ENCODE measurements at regions not wholly inside any gene's neighbourhood (a gene's known extent, or its start where the extent isn't known, plus 50 kb on each side); places are given as distances from the start of the nearest gene placed in this dataset.

DNA sequence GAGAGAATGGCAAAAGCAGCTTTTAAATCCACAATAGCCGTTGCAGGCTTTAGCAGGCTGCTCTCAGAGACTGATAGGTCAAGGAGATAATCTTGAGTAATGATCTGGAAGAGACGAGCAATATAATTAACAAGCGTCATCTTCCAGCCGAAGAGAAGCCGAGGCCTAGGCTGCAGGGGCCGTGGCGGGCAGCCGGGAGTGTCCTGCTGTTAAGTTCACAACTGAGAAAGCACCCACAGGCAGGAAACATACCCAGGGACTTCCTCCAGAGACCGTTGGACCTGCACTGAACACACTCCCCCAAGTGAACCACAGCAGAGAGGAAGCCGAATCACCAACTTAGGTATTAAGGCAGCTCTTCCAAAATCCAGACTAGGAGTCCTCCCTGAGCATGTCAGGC is 182.3 kb downstream of the IRX2 start:
- TF ChIP-seq, protein P1, sequence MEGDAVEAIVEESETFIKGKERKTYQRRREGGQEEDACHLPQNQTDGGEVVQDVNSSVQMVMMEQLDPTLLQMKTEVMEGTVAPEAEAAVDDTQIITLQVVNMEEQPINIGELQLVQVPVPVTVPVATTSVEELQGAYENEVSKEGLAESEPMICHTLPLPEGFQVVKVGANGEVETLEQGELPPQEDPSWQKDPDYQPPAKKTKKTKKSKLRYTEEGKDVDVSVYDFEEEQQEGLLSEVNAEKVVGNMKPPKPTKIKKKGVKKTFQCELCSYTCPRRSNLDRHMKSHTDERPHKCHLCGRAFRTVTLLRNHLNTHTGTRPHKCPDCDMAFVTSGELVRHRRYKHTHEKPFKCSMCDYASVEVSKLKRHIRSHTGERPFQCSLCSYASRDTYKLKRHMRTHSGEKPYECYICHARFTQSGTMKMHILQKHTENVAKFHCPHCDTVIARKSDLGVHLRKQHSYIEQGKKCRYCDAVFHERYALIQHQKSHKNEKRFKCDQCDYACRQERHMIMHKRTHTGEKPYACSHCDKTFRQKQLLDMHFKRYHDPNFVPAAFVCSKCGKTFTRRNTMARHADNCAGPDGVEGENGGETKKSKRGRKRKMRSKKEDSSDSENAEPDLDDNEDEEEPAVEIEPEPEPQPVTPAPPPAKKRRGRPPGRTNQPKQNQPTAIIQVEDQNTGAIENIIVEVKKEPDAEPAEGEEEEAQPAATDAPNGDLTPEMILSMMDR (IDR thresholded peaks at IDR 0.05): no peak
- Mint-ChIP-seq H3K27ac (ENCODE audit: unreplicated experiment) (no peak overlapping the region), H3K9me3 (ENCODE audit: unreplicated experiment) (peaks cover 24% of the 10 kb centered on the region), H3K4me3 (ENCODE audit: unreplicated experiment) (no peak overlapping the region), H3K27me3 (ENCODE audit: unreplicated experiment) (no peaks in the 10 kb centered on the region), H3K4me1 (ENCODE audit: unreplicated experiment) (no peaks in the 10 kb centered on the region), H3K36me3 (ENCODE audit: unreplicated experiment) (no peaks in the 10 kb centered on the region)
- DNase-seq (ENCODE audit: extremely low spot score, unreplicated experiment): no peak

DNA sequence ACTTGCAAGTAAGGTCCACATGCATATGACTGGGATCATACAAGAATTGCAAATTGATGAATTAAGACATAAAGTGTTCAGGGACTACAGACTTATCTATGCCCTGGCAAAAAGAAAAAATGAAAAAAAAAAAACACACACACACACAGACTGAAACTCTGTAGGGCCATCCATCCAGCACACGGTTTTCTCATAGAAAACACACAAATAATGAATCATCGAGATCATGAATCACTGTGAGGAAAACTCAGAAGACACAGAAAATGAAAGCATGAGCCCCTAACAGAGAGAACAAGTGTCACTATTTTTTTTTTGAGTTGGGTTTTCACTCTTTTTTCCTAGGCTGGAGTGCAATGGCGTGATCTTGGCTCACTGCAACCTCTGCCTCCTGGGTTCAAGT is 185.2 kb downstream of the IRX2 start:
- no peaks in the 10 kb centered on the region for H3K36me3 Mint-ChIP-seq (ENCODE audit: unreplicated experiment)
- no peaks in the 10 kb centered on the region for H3K27me3 Mint-ChIP-seq (ENCODE audit: unreplicated experiment)
- TF ChIP-seq, protein P1 (IDR thresholded peaks at IDR 0.05): no peak
- H3K4me3 Mint-ChIP-seq (ENCODE audit: unreplicated experiment): no peak overlapping the region
- H3K27ac Mint-ChIP-seq (ENCODE audit: unreplicated experiment): no peak overlapping the region
- no peaks in the 10 kb centered on the region for H3K4me1 Mint-ChIP-seq (ENCODE audit: unreplicated experiment)
- H3K9me3 Mint-ChIP-seq (ENCODE audit: unreplicated experiment): peaks cover 33% of the 10 kb centered on the region
- DNase-seq (ENCODE audit: extremely low spot score, unreplicated experiment): no peak

DNA sequence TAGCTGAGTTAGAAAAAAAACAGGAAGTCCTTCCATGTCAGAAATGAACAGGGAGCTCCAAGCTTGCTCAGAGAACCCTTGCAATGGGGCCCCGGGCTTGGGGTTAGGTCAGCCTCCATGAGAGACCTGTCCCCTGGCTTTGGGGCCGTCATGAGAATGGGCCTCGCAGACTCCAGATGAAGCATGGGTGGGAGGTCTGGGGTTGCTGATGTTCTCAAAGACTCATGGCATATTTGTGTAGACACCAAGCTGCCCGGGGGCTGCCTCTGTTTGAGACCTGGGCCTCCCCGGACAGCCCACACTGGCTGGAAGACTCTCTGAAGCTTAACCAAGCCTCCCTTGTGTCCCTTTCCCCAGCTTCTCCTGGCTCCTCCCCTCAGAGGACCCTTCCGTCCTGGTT is 186.3 kb downstream of the IRX2 start:
- TF ChIP-seq, protein P1 (IDR thresholded peaks at IDR 0.05): no peak
- no peaks in the 10 kb centered on the region for H3K36me3 Mint-ChIP-seq (ENCODE audit: unreplicated experiment)
- no peak for DNase-seq (ENCODE audit: extremely low spot score, unreplicated experiment)
- no peak overlapping the region for H3K27ac Mint-ChIP-seq (ENCODE audit: unreplicated experiment)
- H3K9me3 Mint-ChIP-seq (ENCODE audit: unreplicated experiment): peaks cover 30% of the 10 kb centered on the region
- no peaks in the 10 kb centered on the region for H3K4me1 Mint-ChIP-seq (ENCODE audit: unreplicated experiment)
- H3K4me3 Mint-ChIP-seq (ENCODE audit: unreplicated experiment): no peak overlapping the region
- no peaks in the 10 kb centered on the region for H3K27me3 Mint-ChIP-seq (ENCODE audit: unreplicated experiment)

DNA sequence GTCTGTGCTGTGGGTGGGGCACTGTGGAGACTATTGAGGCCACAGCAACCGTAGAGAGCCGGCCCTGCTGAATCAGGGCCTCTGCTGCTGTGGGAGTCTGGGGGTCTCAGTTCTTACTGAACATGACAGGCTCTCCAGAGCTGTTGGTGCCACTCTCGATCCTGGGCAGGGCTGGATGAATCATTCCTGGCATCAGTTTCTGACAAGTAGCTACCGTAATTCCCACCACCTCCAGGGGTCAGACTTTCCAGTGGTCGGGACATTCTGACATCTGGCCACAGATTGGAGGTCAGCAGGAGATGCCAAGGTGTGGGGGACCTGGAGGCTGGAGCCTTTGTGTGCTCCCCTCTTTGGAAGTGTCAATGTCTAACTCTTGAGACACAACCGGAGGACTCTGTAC is 188.4 kb downstream of the IRX2 start:
- Mint-ChIP-seq H3K27ac (ENCODE audit: unreplicated experiment) (no peak overlapping the region), H3K27me3 (ENCODE audit: unreplicated experiment) (no peaks in the 10 kb centered on the region), H3K4me3 (ENCODE audit: unreplicated experiment) (no peak overlapping the region), H3K4me1 (ENCODE audit: unreplicated experiment) (no peaks in the 10 kb centered on the region), H3K9me3 (ENCODE audit: unreplicated experiment) (peaks cover 29% of the 10 kb centered on the region), H3K36me3 (ENCODE audit: unreplicated experiment) (no peaks in the 10 kb centered on the region)
- DNase-seq (ENCODE audit: extremely low spot score, unreplicated experiment): no peak
- TF ChIP-seq, protein P1 (IDR thresholded peaks at IDR 0.05): no peak

DNA sequence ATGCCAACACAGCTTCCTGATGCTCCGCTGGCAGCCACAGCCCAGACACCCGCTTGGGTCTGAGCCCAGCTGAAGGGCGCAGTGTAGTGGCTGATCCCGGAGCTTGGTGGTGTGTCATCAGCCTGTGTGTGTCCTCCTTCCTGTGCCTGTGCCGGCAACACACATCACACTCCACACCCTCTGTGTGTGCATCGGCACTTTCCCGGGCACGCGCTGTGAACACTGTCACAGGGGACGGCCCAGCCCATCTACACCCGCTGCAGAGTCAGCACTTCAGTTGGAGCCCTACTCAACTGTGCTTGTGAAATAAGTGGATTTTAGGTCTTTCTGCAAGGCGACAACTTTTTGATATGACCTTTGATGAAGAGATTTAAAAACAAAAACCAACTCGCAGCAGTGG is 189.4 kb downstream of the IRX2 start:
- H3K27ac Mint-ChIP-seq (ENCODE audit: unreplicated experiment): no peak overlapping the region
- H3K4me1 Mint-ChIP-seq (ENCODE audit: unreplicated experiment): no peaks in the 10 kb centered on the region
- H3K36me3 Mint-ChIP-seq (ENCODE audit: unreplicated experiment): no peaks in the 10 kb centered on the region
- no peaks in the 10 kb centered on the region for H3K27me3 Mint-ChIP-seq (ENCODE audit: unreplicated experiment)
- DNase-seq (ENCODE audit: extremely low spot score, unreplicated experiment): no peak
- TF ChIP-seq, protein P1 (IDR thresholded peaks at IDR 0.05): no peak
- peaks cover 24% of the 10 kb centered on the region for H3K9me3 Mint-ChIP-seq (ENCODE audit: unreplicated experiment)
- no peak overlapping the region for H3K4me3 Mint-ChIP-seq (ENCODE audit: unreplicated experiment)
